ENCODE measurements at regions not wholly inside any gene's neighbourhood (a gene's known extent, or its start where the extent isn't known, plus 50 kb on each side); places are given as distances from the start of the nearest gene placed in this dataset.

- no peak for DNase-seq (ENCODE audit: extremely low read depth, low read depth)
Observed at GRCh38 chr10:83835945-83836745, 303.2 kb upstream of the GHITM start.

GRCh38 chr10:83848677-83849076, 290.6 kb upstream of the GHITM start:
- DNase-seq (ENCODE audit: extremely low read depth, low read depth): no peak

GRCh38 chr10:83849150-83849549, 290.2 kb upstream of the GHITM start:
- no peak for DNase-seq (ENCODE audit: extremely low read depth, low read depth)

GRCh38 chr10:83852146-83852545, 287.2 kb upstream of the GHITM start:
- DNase-seq (ENCODE audit: extremely low read depth, low read depth): no peak

- DNase-seq (ENCODE audit: extremely low read depth, low read depth): no peak
Observed at GRCh38 chr10:83862723-83863122, 276.6 kb upstream of the GHITM start.

- no peak for DNase-seq (ENCODE audit: extremely low read depth, low read depth)
Observed at GRCh38 chr10:83863283-83863966, 275.9 kb upstream of the GHITM start.

GRCh38 chr10:83869898-83870297, 269.4 kb upstream of the GHITM start:
- DNase-seq (ENCODE audit: extremely low read depth, low read depth): no peak

GRCh38 chr10:83871187-83872081, 267.9 kb upstream of the GHITM start:
- peak; percentile 85 for DNase-seq (ENCODE audit: extremely low read depth, low read depth)

GRCh38 chr10:83880252-83880791, 259.0 kb upstream of the GHITM start:
- no peak for DNase-seq (ENCODE audit: extremely low read depth, low read depth)

GRCh38 chr10:83881661-83882060, 257.6 kb upstream of the GHITM start:
- DNase-seq (ENCODE audit: extremely low read depth, low read depth): no peak

GRCh38 chr10:83886871-83887270, 252.4 kb upstream of the GHITM start:
- DNase-seq (ENCODE audit: extremely low read depth, low read depth): no peak

GRCh38 chr10:83892737-83893136, 246.6 kb upstream of the GHITM start:
- DNase-seq (ENCODE audit: extremely low read depth, low read depth): no peak

- DNase-seq (ENCODE audit: extremely low read depth, low read depth): no peak
Observed at GRCh38 chr10:83896219-83896618, 243.1 kb upstream of the GHITM start.

GRCh38 chr10:83897626-83898025, 241.7 kb upstream of the GHITM start:
- no peak for DNase-seq (ENCODE audit: extremely low read depth, low read depth)

- no peak for DNase-seq (ENCODE audit: extremely low read depth, low read depth)
Observed at GRCh38 chr10:83908506-83908905, 230.8 kb upstream of the GHITM start.

GRCh38 chr10:83909001-83909400, 230.3 kb upstream of the GHITM start:
- DNase-seq (ENCODE audit: extremely low read depth, low read depth): no peak

GRCh38 chr10:83915801-83916200, 223.5 kb upstream of the GHITM start:
- no peak for DNase-seq (ENCODE audit: extremely low read depth, low read depth)

GRCh38 chr10:83917537-83918506, 221.5 kb upstream of the GHITM start:
- DNase-seq (ENCODE audit: extremely low read depth, low read depth): peak; percentile 41

- no peak for DNase-seq (ENCODE audit: extremely low read depth, low read depth)
Observed at GRCh38 chr10:83919187-83919586, 220.1 kb upstream of the GHITM start.
